CD4-positive, alpha-beta T cell treated with Interleukin-21 for 1 hour (primary cell): ENCODE measurements at regions not wholly inside any gene's neighbourhood (a gene's known extent, or its start where the extent isn't known, plus 50 kb on each side); places are given as distances from the start of the nearest gene placed in this dataset.
"Not testable (repeated sequence)": the region's sequence is repeated elsewhere in the genome, so short reads cannot be mapped to it uniquely, and the experiment has no call there.

Experiments
- DNase-seq: peaks from one replicate; pipeline ENCODE4 v3.0.0-alpha.2; 2020

GRCh38 chr18:60123031-60123430 is 223.2 kb downstream of the PMAIP1 start:
- no peak for DNase-seq

GRCh38 chr18:60122339-60122738 is 222.5 kb downstream of the PMAIP1 start:
- no peak for DNase-seq

DNA sequence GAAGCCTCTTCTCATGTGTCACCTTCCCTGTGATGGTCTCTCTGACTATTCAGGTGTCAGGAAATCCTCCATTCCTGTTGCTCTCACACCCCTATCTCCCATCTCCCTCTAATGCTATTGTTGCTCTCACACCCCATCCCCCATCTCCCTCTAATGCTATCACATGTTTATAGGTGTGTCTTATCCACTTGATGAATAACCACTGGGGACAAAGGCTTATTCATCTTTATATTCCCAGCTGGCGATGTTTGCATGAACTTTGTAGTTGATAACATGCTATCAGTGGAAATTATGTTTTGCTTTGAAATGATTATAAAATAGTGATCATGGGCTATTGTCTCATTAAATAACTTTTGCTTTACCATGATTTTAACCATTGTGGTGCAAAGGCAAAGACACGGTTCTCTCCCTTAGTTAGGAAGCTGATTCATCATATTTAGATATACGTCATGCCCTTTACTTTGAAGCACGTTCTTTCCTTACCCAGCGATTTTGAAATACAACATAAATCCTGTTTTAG is 220.5 kb downstream of the PMAIP1 start:
- DNase-seq = no peak

- no peak for DNase-seq
Observed at GRCh38 chr18:60117321-60117720, 217.5 kb downstream of the PMAIP1 start.

DNA sequence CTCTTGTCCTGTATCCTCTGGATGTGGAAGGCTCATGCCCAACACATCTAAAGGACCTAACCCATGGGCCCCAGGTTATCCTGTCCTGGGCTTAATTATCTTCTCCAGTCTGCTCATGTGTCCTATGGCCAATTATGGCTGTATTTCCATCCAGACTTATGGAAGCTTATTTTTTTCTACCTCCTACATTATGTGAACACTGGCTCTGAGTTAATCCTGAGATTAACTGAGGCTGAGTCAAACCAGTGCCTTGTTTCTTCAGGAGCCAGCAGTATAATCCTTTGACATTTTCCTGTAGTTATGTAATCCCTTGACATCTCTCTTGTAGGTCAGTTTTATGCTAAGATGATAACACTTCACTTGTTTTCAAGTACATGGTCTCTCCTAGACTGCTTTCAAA is 213.6 kb downstream of the PMAIP1 start:
- no peak for DNase-seq

DNA sequence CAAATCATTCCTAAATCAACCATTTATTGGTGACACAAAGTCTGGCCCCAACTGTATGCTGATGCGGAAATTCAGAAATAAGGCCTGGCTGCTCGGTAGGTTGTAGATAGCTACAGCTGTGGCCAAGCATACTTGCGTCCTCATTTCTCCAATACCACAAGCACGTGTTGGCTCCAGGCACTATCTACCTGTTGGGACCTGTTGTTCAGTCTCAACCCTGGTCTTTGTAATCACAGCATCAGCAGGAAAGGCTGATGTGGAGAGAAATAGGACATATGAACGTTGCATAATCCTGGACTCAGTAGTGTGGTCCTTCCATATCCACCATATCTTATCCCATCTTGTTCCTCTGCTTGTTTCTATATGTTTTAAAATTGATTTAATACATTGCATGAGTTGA is 212.6 kb downstream of the PMAIP1 start:
- no peak for DNase-seq

DNA sequence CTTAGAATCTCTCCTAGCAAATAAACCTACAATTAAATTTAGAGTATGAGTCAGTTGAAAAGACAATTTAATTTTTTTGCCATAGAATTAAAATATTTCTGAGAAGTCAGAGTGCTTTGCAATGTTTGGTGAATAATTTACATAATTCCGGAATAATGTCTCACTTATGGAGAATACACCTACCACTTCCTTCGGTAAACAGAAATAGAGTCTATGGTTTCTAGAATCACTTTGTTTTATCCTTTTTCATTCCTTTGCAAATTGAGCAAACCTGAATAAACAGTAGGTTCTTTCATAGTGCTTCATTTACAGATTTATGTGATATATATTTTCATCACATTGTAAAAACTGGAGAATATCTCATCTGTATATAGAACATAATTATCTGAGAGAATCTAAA is 211.7 kb downstream of the PMAIP1 start:
- no peak for DNase-seq

DNA sequence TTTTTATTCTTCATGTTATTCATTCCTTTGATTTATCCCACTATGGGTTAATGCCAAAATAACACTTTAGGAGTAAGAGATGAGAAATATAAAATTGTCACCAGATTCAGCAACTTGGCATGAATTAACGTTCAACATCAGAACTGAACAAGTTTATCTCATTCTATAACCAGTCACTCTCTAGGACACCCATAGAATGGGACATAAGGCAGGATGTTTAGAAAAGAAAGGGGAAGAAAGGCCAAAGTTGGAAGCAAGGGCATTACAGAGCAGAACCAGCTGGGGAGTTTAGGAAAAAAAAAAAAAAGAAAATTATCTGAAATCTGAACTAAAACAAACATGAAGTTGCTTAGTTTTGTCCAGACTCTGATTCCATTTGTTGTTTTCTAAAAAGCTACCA is 211.0 kb downstream of the PMAIP1 start:
- no peak for DNase-seq

GRCh38 chr18:60100778-60101177 is 201.0 kb downstream of the PMAIP1 start:
- no peak for DNase-seq

GRCh38 chr18:60099709-60100108 is 199.9 kb downstream of the PMAIP1 start:
- no peak for DNase-seq

DNA sequence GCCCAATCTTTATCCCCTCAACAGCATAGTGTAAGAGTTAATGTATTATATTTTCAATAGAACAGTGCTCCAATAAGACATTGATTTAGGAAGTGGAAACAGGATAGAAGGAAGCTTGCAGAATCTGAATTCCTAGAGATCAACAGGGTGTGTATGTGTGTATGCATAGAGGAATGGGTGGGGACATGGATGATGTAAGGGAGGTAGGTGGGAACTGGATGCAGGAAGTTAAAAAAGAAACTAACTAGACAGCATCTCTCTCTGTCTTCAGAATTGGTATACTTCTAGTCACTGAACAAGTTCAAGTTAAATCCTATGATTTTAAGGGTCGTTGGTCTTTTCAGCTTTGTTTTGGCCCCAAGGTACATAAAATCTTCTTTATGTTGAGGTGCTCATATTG is 196.6 kb downstream of the PMAIP1 start:
- DNase-seq = no peak

DNA sequence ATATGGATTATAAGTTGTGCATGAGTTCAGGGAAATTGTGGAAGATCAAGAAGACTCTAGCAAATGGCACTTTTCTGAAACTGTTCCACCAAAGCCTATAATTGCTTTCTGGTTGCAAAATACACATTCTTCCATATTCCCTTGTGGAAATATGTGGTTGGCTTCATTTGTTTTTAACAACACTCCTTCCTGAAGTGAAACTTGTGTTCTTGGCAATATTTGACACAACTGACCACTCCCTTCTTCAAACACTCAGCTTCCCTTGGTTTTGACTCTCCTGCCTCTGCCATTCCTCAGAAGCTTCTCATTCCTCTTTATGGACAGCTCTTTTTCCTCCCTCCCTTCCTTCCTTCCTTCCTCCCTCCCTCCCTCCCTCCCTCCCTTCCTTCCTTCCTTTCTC is 192.3 kb downstream of the PMAIP1 start:
- no peak for DNase-seq

GRCh38 chr18:60090170-60090569 is 190.4 kb downstream of the PMAIP1 start:
- DNase-seq = no peak

DNA sequence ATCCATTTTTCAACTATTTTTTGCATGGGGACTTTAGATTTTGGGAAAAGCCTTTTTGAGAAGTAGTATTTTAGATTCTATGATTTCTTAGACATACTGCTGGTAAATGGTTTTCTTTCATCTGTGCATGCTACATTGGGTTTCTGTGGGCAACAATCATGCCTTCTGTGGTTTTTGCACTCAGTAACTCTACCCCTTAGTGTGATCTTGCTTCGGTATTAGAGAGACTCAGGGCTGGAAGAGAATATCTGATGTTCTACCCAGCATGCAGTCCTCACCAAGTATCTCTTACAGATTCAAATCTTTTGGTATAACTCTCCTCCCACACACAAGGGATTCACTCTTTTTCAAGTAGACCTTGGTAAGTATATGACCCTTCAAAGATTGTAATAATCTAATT is 183.0 kb downstream of the PMAIP1 start:
- DNase-seq = no peak

- DNase-seq = no peak
Observed at GRCh38 chr18:60082282-60082681, 182.5 kb downstream of the PMAIP1 start.

GRCh38 chr18:60075477-60075876 is 175.7 kb downstream of the PMAIP1 start:
- DNase-seq = no peak

GRCh38 chr18:60070631-60071030 is 170.8 kb downstream of the PMAIP1 start:
- no peak for DNase-seq

- DNase-seq = no peak
Observed at GRCh38 chr18:60069145-60069544, 169.3 kb downstream of the PMAIP1 start.

- no peak for DNase-seq
Observed at GRCh38 chr18:60067426-60068210, 167.8 kb downstream of the PMAIP1 start.

- no peak for DNase-seq
Observed at GRCh38 chr18:60066219-60066975, 166.6 kb downstream of the PMAIP1 start.

- DNase-seq = no peak
Observed at GRCh38 chr18:60064271-60064670, 164.5 kb downstream of the PMAIP1 start.

- not testable (repeated sequence) for DNase-seq
Observed at GRCh38 chr18:60062831-60063230, 163.0 kb downstream of the PMAIP1 start.

GRCh38 chr18:60062396-60062795 is 162.6 kb downstream of the PMAIP1 start:
- DNase-seq = no peak

DNA sequence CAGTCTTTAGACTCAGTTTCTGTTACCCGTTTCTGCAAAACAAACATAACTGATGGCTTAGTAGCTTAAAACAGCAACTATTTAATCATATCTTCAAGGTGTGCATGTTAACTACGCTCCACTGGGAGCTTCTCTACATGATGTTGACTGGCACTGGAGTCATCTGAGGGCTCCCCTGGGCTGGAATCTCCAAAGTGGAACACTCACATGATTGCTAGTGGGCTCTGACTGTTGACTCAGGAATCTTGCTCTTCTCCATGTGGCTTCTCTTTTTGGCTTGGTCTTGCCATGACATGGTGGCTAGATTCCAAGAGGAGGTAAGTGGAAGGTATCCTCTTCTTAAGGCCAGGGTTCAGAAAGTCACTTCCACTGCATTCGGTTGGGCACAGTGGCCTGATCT is 160.8 kb downstream of the PMAIP1 start:
- DNase-seq = no peak
